Esophagus squamous epithelium (tissue), 5 donors: ENCODE measurements at regions not wholly inside any gene's neighbourhood (a gene's known extent, or its start where the extent isn't known, plus 50 kb on each side); places are given as distances from the start of the nearest gene placed in this dataset.

Source experiments
- DNase-seq: peaks from one replicate; lab custom pipeline; 2025; lab: John Stamatoyannopoulos, UW
- H3K27ac ChIP-seq, 4 donors: fragments of 200-600 bp; sonication (generic); one replicate each; pipeline ENCODE4 v1.5.1; 2016 to 2019; ENCODE audit warnings: mild to moderate bottlenecking in 1 of 4
- H3K27me3 ChIP-seq, 4 donors: fragments of 200-600 bp; sonication (generic); 1 replicate in 3 of 4; 2 replicates in 1 of 4; pipeline versions ENCODE4 v1.5.1 to v1.6.0; 2017 to 2021; ENCODE audit warnings: antibody characterized with exemption in 1 of 4
- H3K36me3 ChIP-seq, 3 donors: fragments of 200-600 bp; sonication (generic); one replicate each; pipeline ENCODE4 v1.5.1; 2016 to 2019
- H3K4me1 ChIP-seq, 3 donors: fragments of 200-600 bp; sonication (generic); one replicate each; pipeline ENCODE4 v1.5.1; 2017 to 2019
- H3K4me3 ChIP-seq, 4 donors: fragments of 200-600 bp; sonication (generic); 1 replicate in 3 of 4; 2 replicates in 1 of 4; pipeline ENCODE4 v1.5.1; 2016 to 2019; ENCODE audit warnings: mild to moderate bottlenecking in 2 of 4, moderate library complexity in 1 of 4
- H3K9me3 ChIP-seq, 3 donors: fragments of 200-600 bp; sonication (generic); one replicate each; pipeline ENCODE4 v1.5.1; 2016 to 2019
- POLR2A ChIP-seq, 4 donors: fragments of 450-650 bp; IDR thresholded peaks; one replicate each; pipeline ENCODE4 v1.6.1; 2017; ENCODE audit warnings: antibody characterized with exemption in 4 of 4, mild to moderate bottlenecking in 4 of 4, moderate library complexity in 3 of 4
- WGBS, 2 donors: methylation state at CpG; one replicate each; pipeline ENCODE4 v1.1.5; 2018; 5-methylcytosine and 5-hydroxymethylcytosine counted together
- intact Hi-C: fragments of 100-400 bp; cut with DNase I; formaldehyde crosslinking; loops from one replicate; pipeline ENCODE4 v1.15.0; 2022
- TF ChIP-seq, protein P1 (sequence below), 6 experiments: fragments of 450-650 bp in 4 of 6; fragments of 200-600 bp in 2 of 6; sonication (generic) in 2 of 6; IDR thresholded peaks; one replicate each; pipeline ENCODE4 v1.5.1; 2016 to 2019; ENCODE audit warnings: antibody characterized with exemption in 6 of 6, mild to moderate bottlenecking in 4 of 6, moderate library complexity in 4 of 6
- donor health status: DM: yes; HTN: yes; CAD: no.

DNA sequence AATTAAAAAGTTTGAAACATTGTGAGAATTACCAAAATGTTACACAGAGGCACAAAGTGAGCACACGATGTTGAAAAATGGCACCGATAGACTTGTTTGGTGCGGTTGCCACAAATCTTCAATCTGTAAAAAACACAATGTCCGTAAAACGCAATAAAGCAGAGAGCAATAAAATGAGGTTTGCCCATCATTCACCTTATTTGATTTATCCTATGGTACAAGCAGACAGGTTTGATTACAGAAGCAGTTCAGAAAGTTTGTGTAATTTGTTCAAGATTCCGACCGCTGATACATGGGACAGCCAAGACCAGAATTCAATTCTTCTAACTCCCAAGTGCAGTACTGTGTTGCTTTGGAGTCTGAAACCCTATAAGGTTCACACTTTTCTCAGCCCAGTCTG lies 318.3 kb upstream of the PROX1 start:
- Histone ChIP-seq H3K4me3 (no peak overlapping the region), H3K27ac (no peak overlapping the region), H3K27me3 (no peaks in the 10 kb centered on the region), H3K4me1 (no peaks in the 10 kb centered on the region), H3K9me3 (no peaks in the 10 kb centered on the region), H3K36me3 (no peaks in the 10 kb centered on the region)
- 89 to 97% methylated on average over 7 of the region's 7 CpGs for WGBS, 2 donors
- no peak for DNase-seq
- intact Hi-C loops: no loop called here
- TF ChIP-seq, protein P1, sequence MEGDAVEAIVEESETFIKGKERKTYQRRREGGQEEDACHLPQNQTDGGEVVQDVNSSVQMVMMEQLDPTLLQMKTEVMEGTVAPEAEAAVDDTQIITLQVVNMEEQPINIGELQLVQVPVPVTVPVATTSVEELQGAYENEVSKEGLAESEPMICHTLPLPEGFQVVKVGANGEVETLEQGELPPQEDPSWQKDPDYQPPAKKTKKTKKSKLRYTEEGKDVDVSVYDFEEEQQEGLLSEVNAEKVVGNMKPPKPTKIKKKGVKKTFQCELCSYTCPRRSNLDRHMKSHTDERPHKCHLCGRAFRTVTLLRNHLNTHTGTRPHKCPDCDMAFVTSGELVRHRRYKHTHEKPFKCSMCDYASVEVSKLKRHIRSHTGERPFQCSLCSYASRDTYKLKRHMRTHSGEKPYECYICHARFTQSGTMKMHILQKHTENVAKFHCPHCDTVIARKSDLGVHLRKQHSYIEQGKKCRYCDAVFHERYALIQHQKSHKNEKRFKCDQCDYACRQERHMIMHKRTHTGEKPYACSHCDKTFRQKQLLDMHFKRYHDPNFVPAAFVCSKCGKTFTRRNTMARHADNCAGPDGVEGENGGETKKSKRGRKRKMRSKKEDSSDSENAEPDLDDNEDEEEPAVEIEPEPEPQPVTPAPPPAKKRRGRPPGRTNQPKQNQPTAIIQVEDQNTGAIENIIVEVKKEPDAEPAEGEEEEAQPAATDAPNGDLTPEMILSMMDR (IDR thresholded peaks at IDR 0.05): no peak
- TF ChIP-seq POLR2A (IDR thresholded peaks at IDR 0.05): no peak

DNA sequence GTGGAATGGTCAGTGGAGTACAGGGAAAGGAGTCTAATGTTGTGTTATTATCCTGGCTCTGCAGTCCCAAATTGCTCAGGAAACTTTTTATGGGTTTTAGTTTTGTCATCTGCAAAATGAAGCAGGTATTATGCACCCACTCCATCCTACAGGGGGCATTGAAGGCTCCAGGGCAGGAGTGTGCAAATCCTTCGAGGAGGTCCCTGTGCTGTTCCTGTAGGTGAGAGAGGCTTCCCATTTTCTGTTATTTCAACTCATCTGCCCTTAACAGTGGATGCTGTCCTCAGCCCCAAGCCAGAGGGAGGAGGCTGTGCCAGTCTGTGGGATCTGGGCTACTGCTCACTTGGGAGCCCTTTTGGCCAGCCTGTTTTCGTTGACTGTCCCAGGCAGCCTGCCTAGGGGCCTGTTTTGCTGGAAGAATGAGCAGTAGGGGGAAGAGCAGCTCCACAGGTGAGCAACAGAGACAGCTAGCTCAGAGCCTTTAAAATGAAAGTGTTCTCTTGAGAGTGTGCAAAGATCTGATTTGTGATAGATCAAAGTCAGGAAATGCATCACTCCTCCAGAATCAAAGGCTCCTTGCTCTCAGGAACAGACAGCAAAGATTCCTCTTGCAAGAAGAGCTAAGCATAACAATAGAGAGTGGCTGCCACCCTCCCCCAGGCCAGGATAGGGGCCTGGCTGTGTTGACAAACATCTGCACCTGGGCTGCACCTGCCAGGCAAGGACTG lies 317.6 kb upstream of the PROX1 start:
- intact Hi-C loops: no loop called here
- 20 to 40% methylated on average over 1 of the region's 2 CpGs for WGBS, 2 donors
- H3K27me3 ChIP-seq: no peaks in the 10 kb centered on the region
- DNase-seq: no peak
- no peak for TF ChIP-seq POLR2A (IDR thresholded peaks at IDR 0.05)
- TF ChIP-seq, protein P1 (IDR thresholded peaks at IDR 0.05): no peak
- no peaks in the 10 kb centered on the region for H3K9me3 ChIP-seq
- H3K36me3 ChIP-seq: no peaks in the 10 kb centered on the region
- H3K4me3 ChIP-seq: no peak overlapping the region
- no peak overlapping the region for H3K27ac ChIP-seq
- H3K4me1 ChIP-seq: no peaks in the 10 kb centered on the region

DNA sequence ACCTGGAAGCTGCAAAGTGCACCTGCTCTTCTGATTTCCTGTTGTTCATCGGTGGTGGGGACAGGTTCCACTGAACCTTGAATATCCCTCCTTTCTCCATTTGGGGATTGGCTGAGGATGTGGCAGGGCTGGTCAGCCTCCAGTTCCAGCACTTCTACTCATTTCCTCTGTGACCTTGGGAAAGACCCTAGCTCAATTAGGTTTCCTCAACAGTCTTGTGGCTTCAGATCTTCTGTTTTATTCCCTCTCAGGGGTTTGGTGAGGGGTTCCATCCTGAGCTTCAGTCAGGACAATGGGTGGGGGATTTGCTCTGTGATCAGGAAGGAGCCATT lies 317.1 kb upstream of the PROX1 start:
- TF ChIP-seq POLR2A (IDR thresholded peaks at IDR 0.05): no peak
- TF ChIP-seq, protein P1 (IDR thresholded peaks at IDR 0.05): no peak
- intact Hi-C loops: no loop called here
- 38 to 80% methylated on average over 1 of the region's 1 CpG for WGBS, 2 donors

DNA sequence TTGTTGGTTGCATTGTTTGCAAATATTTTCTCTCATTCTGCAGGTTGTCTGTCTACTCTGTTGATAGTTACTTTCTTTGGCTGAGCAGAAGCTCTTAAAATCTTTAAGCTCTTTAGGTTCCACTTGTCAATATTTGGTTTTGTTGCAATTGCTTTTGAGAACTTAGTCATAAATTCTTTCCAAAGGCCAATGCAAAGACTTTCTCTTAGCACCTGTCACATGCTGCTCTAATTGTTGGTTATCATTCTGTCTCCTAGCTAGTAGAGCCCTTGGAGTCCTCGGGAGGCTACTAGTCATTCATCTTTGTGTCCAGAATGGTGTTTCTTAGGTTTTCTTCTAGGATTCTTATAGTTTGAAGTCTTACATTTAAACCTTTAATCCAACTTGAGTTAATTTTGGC lies 312.7 kb upstream of the PROX1 start:
- Histone ChIP-seq H3K4me1 (no peaks in the 10 kb centered on the region), H3K4me3 (no peak overlapping the region), H3K9me3 (no peaks in the 10 kb centered on the region), H3K27ac (no peak overlapping the region), H3K27me3 (no peaks in the 10 kb centered on the region), H3K36me3 (no peaks in the 10 kb centered on the region)
- TF ChIP-seq, protein P1 (IDR thresholded peaks at IDR 0.05): no peak
- no peak for TF ChIP-seq POLR2A (IDR thresholded peaks at IDR 0.05)
- intact Hi-C loops: no loop called here
- no peak for DNase-seq
- WGBS, 2 donors: 85 to 89% methylated on average over 1 of the region's 1 CpG

More for the DNA sequence above, 317.1 kb upstream of the PROX1 start:
- H3K27me3 ChIP-seq: no peaks in the 10 kb centered on the region
- H3K36me3 ChIP-seq: no peaks in the 10 kb centered on the region
- H3K4me1 ChIP-seq: no peaks in the 10 kb centered on the region
- H3K27ac ChIP-seq: no peak overlapping the region
- no peaks in the 10 kb centered on the region for H3K9me3 ChIP-seq
- no peak overlapping the region for H3K4me3 ChIP-seq
- DNase-seq: no peak

DNA sequence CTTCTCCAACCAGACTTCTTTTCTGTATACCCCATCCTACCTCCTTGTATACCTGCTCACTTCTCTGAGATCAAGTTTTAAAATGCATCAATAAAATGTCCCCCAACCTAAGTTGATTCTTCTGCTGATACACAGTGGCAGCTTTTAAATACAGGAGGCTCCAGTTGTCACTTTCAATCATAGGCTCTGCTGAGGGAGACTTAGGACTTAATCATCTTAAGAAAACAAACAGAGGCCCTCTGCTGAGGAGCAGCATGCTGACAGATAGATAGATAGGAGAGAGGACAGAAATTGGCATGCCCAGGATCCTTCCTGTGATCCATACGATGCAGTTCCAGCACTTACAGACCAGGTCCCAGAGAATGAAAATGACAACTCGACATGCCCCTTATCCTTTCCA lies 311.0 kb upstream of the PROX1 start:
- no peak for DNase-seq
- H3K4me1 ChIP-seq: no peaks in the 10 kb centered on the region
- H3K27ac ChIP-seq: no peak overlapping the region
- H3K9me3 ChIP-seq: no peaks in the 10 kb centered on the region
- H3K36me3 ChIP-seq: no peaks in the 10 kb centered on the region
- 45 to 51% methylated on average over 2 of the region's 2 CpGs for WGBS, 2 donors
- TF ChIP-seq, protein P1 (IDR thresholded peaks at IDR 0.05): no peak
- no peak for TF ChIP-seq POLR2A (IDR thresholded peaks at IDR 0.05)
- no peaks in the 10 kb centered on the region for H3K27me3 ChIP-seq
- H3K4me3 ChIP-seq: no peak overlapping the region
- intact Hi-C loops: no loop called here
